Stimulated activated CD8-positive, alpha-beta memory T cell treated with anti-CD3 and anti-CD28 coated beads, Interleukin-4, amount 100 ng/mL, for 24 hours (primary cell): ENCODE measurements at regions not wholly inside any gene's neighbourhood (a gene's known extent, or its start where the extent isn't known, plus 50 kb on each side); places are given as distances from the start of the nearest gene placed in this dataset.

Experiments used
- DNase-seq: peaks from one replicate; pipeline ENCODE4 v3.0.0-alpha.2; 2020; ENCODE audit warnings: low read depth

DNA sequence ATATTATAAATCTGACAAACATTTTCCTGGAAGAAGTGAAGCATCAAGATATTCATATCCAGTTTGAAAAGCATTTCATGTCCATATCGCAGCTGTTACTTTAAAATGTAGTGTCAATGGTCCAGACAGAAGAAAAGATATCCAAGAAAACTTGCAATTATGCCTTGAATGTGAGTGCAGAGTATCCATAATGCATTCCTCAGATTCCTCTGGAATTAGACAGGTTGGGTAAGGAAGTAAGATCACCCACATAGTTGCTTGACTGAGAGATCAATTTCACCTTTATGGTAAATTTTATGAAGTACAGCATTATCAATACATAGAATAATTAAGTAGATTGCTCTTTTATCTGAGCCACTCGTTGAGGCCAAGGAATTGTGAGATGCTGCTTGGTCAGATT lies 327.0 kb upstream of the SLITRK5 start:
- DNase-seq, result no peak

DNA sequence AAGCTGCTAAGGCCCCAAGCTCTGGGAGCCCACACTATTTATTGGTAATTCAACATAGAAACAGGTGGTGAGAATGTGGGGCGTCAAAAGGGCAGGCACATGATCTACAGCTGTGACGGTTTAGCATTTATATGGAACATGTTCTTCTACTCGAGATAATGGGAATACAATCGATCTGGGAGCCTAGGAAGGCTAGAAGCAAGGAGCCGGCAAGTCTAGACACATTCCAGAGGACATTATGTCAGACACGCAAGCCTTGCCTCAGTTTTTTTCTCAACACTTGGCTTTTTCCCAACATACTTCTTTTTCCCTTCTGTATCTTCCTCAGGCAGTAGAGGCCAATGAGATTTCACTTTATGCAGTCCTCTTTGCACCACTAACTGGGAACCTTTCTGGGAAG lies 315.7 kb upstream of the SLITRK5 start:
- DNase-seq, result no peak

DNA sequence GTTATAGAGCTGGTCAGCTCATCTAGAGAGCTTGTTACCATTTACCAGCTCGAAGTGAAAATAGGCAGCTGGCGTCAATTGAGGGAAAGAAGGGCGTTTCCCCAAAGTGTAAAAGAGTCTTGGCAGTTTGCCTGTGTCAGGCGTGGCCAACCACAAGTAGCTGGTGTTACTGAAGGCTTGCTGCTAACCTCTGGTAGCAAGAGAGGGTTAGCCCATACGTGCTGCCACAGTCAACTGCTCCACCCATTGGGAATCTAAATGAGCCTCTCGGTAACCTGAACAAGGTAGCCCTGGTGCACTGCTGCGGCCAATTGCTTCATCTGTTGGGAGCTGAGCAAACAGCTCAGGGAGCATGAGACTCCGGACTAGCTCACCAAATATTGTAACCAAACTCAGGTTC lies 314.9 kb upstream of the SLITRK5 start:
- DNase-seq, result no peak

DNA sequence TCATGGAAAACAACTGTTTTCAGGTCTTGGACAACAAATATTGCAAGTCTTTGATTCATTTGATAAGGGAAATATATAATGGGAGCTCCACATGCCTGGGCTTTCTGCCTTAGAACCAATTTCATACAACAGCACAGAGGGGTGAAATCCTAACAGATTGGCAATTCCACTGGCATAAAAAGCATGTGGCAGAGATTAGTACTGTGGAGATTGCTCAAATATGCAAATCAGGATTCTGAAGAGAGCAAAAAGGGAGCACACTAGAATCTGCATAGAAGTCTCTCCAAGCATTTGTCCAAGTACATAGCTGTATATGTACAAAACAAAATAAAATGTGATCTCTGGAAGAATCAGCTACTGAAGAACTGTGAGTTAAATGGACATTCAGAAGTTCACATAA lies 312.9 kb upstream of the SLITRK5 start:
- no peak for DNase-seq

DNA sequence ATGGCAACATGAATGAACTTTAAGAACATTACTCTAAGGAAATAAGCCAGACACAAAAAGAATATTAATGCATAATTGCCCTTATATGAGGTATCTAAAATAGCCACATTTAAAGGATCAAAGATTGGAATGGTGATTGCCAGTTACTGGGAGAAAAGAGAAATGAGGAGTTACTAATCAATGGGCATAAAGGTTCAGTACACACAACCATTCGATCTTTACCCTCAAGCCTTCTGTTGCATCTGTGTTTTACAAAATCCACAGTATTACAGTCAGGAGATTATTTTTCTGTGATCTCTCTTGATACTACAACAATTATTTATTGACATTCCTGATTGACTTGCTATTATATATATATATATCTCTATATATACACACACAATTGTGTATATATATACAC lies 310.0 kb upstream of the SLITRK5 start:
- no peak for DNase-seq

DNA sequence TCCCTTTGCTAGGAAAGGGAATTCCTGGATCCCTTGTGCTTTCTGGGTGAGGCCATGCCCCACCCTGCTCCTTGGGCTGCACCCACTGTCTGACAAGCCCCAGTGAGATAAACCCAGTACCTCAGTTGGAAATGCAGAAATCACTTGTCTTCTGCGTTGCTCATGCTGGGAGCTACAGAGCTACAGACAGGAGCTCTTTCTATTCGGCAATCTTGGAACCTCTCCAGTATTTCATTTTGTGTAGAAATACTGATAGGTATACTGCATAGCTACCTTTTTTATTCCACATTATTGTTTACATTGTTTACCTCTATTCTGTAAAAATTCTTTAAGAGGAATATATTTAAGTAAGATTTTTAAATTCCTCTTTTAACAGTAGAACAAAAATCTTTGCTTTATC lies 302.5 kb upstream of the SLITRK5 start:
- DNase-seq, result no peak

DNA sequence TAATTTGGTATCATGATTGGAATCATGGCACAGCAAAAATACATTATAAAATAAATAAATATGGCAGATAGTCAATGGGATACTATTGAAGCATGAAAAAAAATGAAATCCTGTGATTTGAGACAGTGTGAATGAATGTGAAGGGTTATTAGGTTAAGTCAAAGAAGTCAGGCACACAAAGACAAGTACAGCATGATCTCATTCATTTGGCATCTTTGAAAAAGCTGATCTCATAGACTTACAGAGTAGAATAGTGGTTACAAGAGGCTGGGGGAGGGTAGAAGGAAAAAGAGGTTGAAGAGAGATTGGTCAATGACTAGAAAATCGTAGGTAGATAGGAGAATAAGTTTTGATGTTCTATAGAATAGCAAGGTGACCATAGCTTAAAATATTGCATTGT lies 295.1 kb upstream of the SLITRK5 start:
- no peak for DNase-seq

DNA sequence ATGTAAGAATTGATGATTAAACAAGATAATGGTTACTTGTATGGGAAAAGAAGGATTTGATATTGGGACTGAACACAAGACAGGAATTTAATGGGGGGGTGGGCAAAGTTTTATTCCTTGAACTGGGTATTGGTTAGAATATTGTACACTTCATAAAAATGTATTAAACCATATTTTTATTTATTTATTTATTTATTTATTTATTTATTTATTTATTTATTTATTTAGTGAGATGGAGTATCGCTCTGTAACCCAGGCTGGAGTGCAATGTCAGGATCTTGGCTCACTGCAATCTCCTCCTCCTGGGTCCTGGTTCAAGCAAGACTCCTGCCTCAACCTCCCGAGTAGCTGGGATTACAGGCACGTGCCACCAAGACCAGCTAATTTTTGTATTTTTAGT lies 287.1 kb upstream of the SLITRK5 start:
- no peak for DNase-seq

DNA sequence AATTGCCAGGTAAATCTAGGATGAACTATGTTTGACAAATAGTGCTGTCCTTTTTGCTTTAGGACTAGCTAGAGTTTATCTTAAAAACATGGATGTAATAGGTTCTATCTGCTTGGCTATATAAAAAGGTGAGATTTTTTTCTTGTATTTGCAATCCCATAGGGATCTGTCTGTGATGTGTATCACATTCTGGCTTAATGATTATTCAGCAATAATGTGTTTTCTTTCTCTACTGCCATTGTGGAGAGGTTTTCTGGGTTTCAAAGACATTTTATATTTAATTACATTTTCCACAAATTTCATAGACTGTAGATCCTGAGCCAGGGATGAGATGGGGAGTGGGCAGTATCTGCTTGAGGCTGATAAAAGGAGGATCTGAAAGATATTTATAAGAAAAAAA lies 277.8 kb upstream of the SLITRK5 start:
- no peak for DNase-seq

DNA sequence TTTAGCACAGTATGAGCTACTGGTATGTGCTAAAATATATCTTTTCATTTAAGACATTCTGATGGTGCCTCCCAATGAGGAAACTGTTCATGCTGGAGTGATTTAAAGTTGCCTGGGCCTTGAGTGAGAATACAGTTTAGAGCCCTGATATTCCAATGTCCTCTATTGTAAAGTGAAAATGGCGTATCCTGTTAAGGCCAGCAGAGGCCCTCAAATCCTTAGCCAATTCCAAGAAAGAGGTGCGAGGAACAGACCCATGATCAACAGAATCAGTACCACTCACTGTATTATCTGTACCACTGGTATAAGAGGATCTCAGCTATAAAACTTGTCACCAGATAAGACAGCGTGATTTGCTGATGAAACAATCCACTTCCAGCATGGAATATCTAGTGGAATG lies 273.1 kb upstream of the SLITRK5 start:
- no peak for DNase-seq

DNA sequence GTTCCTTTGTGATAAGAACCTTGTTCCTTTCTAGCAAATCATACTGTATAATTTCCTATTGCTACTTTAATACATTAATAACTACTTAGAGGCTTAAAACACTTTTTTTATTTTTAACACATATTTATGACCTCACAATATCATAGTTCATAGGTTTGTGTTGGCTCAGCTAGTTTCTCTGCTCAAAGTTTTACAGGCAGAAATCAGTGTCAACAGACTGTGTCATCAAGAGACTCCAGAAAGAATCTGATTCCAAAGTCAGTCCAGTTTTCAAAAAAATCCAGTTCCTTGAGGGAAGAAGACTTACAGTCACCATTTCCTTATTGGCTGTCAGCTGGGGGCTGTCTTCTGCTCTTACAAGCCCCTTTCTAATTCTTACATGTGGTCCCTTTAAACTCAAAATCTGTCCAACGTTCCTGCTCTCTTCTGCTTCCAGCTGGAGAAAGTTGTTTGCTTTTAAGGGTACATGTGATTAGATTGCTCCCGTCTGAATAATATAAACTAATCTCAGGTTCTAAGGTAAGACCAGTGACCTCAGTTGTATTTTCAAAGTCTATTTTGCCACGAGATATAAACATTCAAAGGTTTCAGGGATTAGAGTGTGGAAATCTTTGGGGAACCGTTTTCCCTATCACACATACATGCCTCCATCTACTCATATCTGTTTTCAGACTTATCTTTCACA lies 267.3 kb upstream of the SLITRK5 start:
- no peak for DNase-seq

DNA sequence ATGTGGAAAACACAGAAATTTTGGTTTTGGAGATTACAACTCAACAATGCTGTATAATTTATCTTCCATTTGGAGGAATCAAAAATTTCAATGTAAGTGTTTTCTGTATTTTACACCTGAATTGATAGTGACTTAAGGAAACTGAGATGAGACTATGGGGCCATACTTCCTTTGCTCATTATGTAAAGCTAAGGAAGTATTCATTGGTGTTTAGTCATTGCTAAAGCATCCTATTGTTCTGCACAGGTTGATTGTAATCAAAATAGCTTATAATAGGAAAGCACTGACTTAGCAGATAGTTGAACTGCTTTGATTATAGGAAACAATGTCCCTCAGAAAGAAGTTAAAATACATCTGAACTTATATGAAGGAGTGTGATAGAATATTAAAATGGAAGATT lies 244.4 kb upstream of the SLITRK5 start:
- DNase-seq, result no peak

DNA sequence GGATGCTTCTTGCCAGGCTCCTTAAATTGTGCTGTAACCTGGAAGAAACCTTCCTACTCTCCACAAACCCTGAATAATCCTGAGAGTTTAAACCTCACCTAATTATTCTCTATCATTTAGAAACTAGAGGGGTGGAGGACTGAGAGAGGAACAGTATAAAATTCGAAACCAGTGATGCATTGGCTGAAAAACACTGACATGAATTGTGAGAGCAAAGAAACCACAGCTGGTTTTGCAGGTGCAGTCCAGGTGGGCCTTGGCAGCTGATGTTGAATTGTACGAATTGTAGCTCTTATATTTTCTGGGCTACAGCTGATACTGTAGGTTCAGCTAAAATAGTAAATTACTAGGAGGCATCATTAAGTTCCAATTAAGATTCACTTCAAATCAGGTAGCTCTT lies 227.0 kb upstream of the SLITRK5 start:
- DNase-seq, result no peak

DNA sequence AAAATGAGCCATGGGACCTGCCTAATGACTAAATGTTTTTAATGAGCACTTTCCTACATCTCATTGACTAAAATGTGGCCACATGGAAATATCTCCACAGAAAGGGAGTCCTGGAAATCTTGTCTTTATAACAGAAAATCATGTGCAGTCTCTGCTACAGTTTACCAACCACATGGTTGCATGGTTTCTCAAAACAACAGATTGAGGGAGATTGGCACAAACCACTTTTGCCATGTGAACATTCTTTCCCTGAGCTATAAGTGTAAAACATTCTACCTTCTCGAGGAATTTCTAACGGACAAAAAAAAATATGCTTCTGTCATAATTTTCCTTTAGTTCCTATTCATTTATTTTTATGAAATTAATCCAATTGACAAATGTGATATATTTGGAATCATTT lies 218.9 kb upstream of the SLITRK5 start:
- DNase-seq, result no peak

DNA sequence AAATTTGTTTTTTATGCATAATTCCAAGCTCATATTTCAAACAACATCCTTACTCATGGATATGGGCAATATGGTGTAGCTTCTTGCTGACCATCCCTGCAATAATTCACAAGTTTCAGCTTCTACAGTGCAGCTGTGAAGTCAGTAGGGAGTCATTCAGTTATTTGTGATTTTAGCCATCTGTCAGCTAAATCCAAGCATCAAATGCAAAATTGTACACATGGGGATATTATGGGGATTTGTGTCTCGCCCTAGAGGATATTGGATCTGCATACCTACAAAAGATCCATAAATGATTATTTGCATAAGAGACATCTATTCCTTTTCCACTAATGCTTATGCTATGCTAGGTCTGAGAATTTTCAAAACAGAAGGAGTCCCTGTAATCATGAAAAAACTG lies 217.9 kb upstream of the SLITRK5 start:
- no peak for DNase-seq

DNA sequence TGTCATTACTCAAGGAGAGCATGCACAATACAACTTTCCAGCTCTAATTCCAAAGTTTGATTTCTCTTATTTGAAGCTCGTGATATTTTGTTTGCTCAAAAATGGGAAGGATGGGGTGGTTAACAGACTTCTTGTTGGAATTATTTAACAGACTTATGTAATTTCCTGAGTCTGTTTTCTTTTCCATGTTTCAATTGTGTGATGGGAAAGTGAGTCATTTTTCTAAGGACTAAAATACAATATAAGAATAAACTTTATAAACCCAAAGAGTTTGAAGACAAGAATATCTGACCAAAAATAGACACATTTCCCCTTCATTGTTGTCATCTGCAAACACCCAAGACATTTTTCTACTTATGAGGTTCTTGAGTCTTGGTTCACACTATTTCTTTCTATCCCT lies 211.8 kb upstream of the SLITRK5 start:
- no peak for DNase-seq

DNA sequence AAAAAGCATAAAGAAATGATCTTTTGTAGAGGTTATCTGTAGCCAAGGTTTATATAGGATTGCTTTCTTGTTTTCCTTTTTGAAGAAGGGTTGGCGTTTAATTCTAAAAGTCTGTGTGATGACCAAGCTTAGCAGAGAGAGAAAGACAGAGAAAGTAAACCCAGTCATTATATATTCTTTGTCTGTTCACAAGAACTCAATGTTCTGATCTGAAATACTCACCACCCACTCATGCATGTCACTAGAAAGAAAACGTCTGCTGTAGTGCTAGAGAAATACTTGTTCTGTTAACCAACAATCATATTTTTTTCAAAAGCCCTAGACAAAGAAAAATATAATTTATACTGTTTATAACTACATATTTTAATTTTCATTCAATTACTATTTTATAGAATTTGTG lies 173.7 kb upstream of the SLITRK5 start:
- DNase-seq, result no peak

DNA sequence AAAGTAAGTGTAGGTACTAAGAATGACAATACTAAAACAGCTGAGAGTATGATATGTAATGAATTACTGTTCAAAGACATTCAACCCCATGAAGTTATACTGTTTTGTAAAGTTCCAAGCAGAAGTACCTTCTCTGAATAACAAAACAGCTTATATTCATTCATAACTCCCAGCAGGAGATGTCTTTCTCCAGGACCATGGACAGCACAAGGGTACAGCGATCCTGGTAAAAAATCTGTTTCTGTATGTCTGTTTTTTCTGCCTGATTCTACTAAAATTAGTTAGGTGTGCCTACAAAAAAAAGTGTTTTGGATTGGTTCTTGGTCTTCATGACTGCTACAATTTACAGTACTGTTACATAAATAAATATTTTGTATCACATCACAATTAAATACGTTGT lies 172.5 kb upstream of the SLITRK5 start:
- DNase-seq, result no peak

DNA sequence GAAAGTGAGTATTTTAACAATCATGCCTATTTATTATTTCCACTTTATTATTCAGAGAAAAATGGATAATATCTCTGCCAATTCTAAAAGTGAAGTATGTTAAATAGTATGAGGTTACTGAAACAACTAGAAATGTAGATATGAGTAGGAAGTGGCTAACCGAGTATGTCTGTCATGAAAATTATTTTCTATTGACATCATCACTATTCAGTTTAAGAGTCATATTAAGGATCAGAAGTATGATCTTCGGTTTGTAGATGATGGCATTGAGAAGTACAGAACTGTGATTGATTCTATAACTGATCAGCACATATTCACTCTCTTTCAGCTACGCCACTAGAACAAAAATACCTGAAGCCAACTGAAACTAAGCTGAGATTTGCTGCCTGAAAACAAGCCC lies 146.4 kb upstream of the SLITRK5 start:
- DNase-seq, result no peak

DNA sequence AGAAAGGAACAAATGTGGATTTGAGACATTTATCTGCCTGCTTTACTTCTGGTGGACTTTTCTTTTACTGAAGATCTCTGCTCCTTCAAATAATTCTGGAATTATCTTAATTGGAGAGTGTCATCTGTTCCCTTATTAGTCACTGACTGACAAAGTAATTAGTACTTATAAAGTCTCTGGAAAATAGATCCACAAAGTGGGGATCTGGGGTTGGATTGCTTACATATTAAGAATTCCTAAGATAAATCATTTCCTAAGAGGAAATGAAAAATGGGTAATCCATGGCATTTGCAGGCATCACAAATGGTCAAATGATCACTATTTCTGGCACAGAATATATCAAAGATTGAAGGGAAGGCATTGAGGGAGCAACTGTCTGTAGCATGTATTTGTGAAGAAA lies 137.4 kb upstream of the SLITRK5 start:
- DNase-seq, result no peak

DNA sequence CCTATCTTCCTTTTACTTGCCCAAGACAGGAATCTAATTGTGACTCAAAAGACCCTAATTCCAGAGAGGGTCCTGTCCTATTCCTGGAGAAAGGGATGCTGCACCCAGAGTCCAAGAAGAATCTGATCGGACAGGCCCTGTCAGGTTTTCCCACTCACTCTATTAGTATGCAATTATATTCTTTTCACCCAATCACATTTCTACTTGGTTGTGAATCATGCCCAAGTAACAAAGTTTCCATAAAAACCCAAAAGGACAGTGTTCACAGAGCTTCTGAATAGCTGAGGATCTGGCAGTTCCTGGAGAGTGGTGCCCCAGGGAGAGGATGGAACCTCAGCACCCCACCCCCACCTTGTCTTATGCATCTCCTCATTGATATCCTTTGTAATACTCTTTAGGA lies 135.3 kb upstream of the SLITRK5 start:
- DNase-seq, result no peak

DNA sequence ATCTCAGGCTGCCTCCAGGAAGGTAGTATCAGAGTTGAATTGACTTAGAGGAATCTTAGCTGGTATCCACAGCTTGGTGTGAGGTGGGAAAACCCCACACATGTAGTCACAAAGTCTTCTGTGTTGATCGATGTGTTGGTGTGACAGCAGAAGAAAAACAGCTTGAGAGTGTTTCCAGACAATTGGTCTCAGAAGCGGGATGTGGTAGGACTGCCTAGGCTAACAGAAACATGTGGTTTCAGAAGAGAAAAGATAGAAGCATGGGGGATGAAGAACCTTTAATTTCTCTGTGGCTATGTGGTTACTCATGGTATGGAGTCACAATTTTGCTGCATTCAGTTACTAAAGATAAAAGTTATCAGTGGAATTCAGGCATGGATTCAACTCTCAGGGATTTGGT lies 134.7 kb upstream of the SLITRK5 start:
- DNase-seq, result no peak

DNA sequence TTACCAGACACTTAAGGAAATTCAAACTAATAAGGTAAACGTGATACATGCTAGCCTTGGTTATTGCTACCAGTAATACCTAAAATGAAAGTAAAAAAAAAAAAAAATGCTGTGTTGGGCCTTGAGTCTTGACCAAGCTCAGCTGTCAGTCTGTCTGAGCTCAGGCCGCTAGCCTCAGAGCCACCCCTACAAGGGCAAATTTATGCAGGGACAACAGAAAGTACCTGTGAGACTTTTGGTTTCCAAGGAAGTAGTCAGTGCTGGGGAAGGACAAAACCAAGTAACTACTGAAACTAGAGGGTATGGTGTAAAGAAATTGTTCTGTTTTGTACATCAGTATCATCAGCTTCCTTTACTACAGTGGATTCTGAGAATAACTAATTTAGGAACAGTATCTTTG lies 134.3 kb upstream of the SLITRK5 start:
- DNase-seq, result no peak

DNA sequence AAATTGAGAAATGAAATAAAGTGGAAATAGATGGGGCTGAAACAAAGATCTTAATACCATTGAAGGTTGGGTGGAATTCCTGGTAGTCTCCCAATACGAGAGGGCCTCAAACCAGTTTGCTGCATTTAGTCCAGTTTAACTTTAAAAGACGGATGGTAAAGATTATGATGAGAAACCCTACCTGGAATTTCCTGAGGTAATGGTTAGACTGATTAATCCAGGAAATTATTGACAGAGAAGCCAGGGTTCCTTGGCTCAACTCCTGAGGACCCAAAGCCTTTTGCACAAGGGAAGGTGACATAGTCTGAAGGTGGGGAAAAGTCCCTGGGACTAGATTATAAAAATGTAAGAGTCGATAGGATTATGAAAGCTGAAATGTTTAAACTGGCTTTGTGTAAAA lies 133.2 kb upstream of the SLITRK5 start:
- DNase-seq, result no peak
